Bronchial epithelial cell (primary cell): ENCODE measurements at regions not wholly inside any gene's neighbourhood (a gene's known extent, or its start where the extent isn't known, plus 50 kb on each side); places are given as distances from the start of the nearest gene placed in this dataset.

ENCODE experiments used
- DNase-seq: peaks from one replicate; pipeline ENCODE4 v3.0.0-alpha.2; 2010; ENCODE audit warnings: low read depth
- FAIRE-seq: peaks from 2 replicates; lab custom pipeline; 2011; peaks lifted over from hg19 to GRCh38; lab: Jason Lieb, UNC
- H3K27me3 ChIP-seq: 2 replicates; pipeline ENCODE4 v1.5.1; 2011; ENCODE audit warnings: low read length; ENCODE audit not compliant: control insufficient read depth, insufficient read depth
- H3K36me3 ChIP-seq: 2 replicates; pipeline ENCODE4 v1.5.1; 2011; ENCODE audit warnings: low read length; ENCODE audit not compliant: control insufficient read depth, insufficient read depth
- H3K4me3 ChIP-seq: 2 replicates; pipeline ENCODE4 v1.5.1; 2011; ENCODE audit warnings: mild to moderate bottlenecking, low read depth, low read length, control low read depth
- CTCF ChIP-seq: IDR thresholded peaks from 2 replicates; pipeline ENCODE4 v1.5.1; 2011; ENCODE audit warnings: mild to moderate bottlenecking, moderate library complexity, low read length, control low read depth, inconsistent platforms; ENCODE audit not compliant: insufficient read depth, severe bottlenecking

- no peak for FAIRE-seq
- H3K27me3 ChIP-seq: no peaks in the 10 kb centered on the region
Measured at GRCh38 chr20:11354846-11355245, 562.8 kb upstream of the BTBD3 start.

GRCh38 chr20:11355345-11355744, 562.3 kb upstream of the BTBD3 start:
- Histone ChIP-seq H3K4me3 (no peak overlapping the region), H3K36me3 (no peaks in the 10 kb centered on the region), H3K27me3 (no peaks in the 10 kb centered on the region)
- no peak for TF ChIP-seq CTCF
- DNase-seq: no peak
- no peak for FAIRE-seq

More at GRCh38 chr20:11354846-11355245, 562.8 kb upstream of the BTBD3 start:
- H3K4me3 ChIP-seq: no peak overlapping the region
- DNase-seq: no peak
- H3K36me3 ChIP-seq: no peaks in the 10 kb centered on the region
- TF ChIP-seq CTCF: no peak

- Histone ChIP-seq H3K4me3 (no peak overlapping the region), H3K27me3 (no peaks in the 10 kb centered on the region), H3K36me3 (no peaks in the 10 kb centered on the region)
- FAIRE-seq (no peak), DNase-seq (no peak)
- TF ChIP-seq CTCF: no peak
Measured at GRCh38 chr20:11356061-11356460, 561.6 kb upstream of the BTBD3 start.

GRCh38 chr20:11362450-11362849, 555.2 kb upstream of the BTBD3 start:
- no peak for TF ChIP-seq CTCF
- FAIRE-seq (no peak), DNase-seq (no peak)
- Histone ChIP-seq H3K36me3 (no peaks in the 10 kb centered on the region), H3K4me3 (no peak overlapping the region), H3K27me3 (no peaks in the 10 kb centered on the region)

GRCh38 chr20:11364736-11365135, 553.0 kb upstream of the BTBD3 start:
- no peak for DNase-seq
- no peak for TF ChIP-seq CTCF
- Histone ChIP-seq H3K4me3 (no peak overlapping the region), H3K36me3 (no peaks in the 10 kb centered on the region), H3K27me3 (no peaks in the 10 kb centered on the region)
- no peak for FAIRE-seq

GRCh38 chr20:11366660-11367059, 551.0 kb upstream of the BTBD3 start:
- H3K27me3 ChIP-seq: no peaks in the 10 kb centered on the region
- DNase-seq (no peak), FAIRE-seq (no peak)
- no peaks in the 10 kb centered on the region for H3K36me3 ChIP-seq
- TF ChIP-seq CTCF: no peak
- H3K4me3 ChIP-seq: no peak overlapping the region
